ENCODE measurements at regions not wholly inside any gene's neighbourhood (a gene's known extent, or its start where the extent isn't known, plus 50 kb on each side); places are given as distances from the start of the nearest gene placed in this dataset.

DNA sequence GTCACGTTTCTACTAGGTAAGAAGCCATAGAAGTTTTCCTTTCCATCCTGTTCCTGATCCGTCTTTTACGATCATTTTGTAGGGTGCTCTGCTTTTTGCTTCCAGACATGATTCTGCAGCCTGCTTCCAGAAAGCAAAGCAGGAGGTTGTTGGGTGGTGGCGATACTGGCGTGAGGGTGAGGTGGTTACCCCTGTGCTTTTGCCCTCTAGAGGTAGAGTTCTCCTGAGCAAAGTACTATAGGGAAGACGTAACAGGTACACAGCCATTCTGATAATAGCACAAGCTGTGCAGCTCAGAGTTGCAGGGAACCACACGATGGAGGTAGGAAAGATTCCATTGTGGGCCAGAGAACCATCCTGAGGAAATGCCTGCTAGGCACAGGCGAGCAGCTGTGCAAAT lies 186.0 kb downstream of the PAH start:
- TF ChIP-seq ZFX (IDR thresholded peaks at IDR 0.05; ENCODE audit: borderline replicate concordance) (no peak), CTCF (IDR thresholded peaks at IDR 0.05) (no peak)
- H3K27ac ChIP-seq = no peak overlapping the region

- H3K27ac ChIP-seq = no peak overlapping the region
These were observed 188.4 kb downstream of the PAH start for GRCh38 chr12:102728506-102729242.

DNA sequence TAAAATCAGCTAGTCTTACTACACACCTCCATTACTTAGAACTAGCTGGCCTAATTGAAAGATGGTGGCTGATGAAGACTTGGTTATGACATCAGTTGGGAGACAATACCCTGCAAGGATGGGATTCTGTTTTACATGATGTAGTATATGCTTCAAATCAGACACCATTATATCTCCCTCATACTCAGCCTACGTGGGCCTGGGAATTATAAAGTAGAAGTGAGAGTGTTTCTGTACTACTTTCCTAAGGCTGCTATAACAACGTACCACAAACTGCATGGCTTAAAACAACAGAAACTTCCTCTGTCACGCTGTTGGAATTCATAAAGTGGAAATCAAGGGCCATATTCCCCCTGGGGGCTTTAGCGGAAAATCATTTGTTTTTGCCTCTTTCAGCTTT lies 190.4 kb downstream of the PAH start:
- TF ChIP-seq CTCF (IDR thresholded peaks at IDR 0.05) = no peak
- no peak overlapping the region for H3K27ac ChIP-seq

More at GRCh38 chr12:102728506-102729242, 188.4 kb downstream of the PAH start:
- TF ChIP-seq CTCF (IDR thresholded peaks at IDR 0.05) (no peak), ZFX (IDR thresholded peaks at IDR 0.05; ENCODE audit: borderline replicate concordance) (no peak)

DNA sequence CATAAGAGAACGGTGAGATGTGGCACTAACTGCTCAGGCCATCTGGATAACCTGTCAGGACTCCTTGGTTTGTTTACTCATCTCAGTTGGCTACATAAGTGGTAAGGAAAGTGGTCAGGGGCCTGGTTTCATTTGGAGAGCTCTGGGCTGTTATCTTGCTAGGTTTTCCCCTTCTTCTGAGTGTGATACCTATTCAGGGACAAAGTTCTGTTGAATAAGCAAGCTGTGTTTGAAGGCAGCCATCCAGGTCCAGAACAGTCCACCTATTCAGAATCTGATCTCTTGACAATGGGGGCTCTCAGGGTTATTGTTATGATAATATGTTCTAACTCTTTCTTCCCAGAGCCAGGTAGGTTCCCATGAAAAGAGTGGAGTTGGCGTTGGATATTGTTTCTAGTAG lies 194.9 kb downstream of the PAH start:
- H3K27ac ChIP-seq = no peak overlapping the region

GRCh38 chr12:102708108-102708507 lies 208.9 kb downstream of the PAH start:
- no peak overlapping the region for H3K27ac ChIP-seq
- TF ChIP-seq CTCF (IDR thresholded peaks at IDR 0.05) = no peak
- no peak for TF ChIP-seq ZFX (IDR thresholded peaks at IDR 0.05; ENCODE audit: borderline replicate concordance)

More for the DNA sequence above, 194.9 kb downstream of the PAH start:
- TF ChIP-seq ZFX (IDR thresholded peaks at IDR 0.05; ENCODE audit: borderline replicate concordance) = no peak

GRCh38 chr12:102702447-102703114 lies 214.5 kb downstream of the PAH start:
- TF ChIP-seq ZFX (IDR thresholded peaks at IDR 0.05; ENCODE audit: borderline replicate concordance) (no peak), CTCF (IDR thresholded peaks at IDR 0.05) (peak; percentile 88)
- no peak overlapping the region for H3K27ac ChIP-seq

- TF ChIP-seq CTCF (IDR thresholded peaks at IDR 0.05) (no peak), ZFX (IDR thresholded peaks at IDR 0.05; ENCODE audit: borderline replicate concordance) (no peak)
- H3K27ac ChIP-seq = no peak overlapping the region
These were observed 215.7 kb upstream of the IGF1 start for GRCh38 chr12:102696045-102696444.
